ENCODE measurements at regions not wholly inside any gene's neighbourhood (a gene's known extent, or its start where the extent isn't known, plus 50 kb on each side); places are given as distances from the start of the nearest gene placed in this dataset.

DNA sequence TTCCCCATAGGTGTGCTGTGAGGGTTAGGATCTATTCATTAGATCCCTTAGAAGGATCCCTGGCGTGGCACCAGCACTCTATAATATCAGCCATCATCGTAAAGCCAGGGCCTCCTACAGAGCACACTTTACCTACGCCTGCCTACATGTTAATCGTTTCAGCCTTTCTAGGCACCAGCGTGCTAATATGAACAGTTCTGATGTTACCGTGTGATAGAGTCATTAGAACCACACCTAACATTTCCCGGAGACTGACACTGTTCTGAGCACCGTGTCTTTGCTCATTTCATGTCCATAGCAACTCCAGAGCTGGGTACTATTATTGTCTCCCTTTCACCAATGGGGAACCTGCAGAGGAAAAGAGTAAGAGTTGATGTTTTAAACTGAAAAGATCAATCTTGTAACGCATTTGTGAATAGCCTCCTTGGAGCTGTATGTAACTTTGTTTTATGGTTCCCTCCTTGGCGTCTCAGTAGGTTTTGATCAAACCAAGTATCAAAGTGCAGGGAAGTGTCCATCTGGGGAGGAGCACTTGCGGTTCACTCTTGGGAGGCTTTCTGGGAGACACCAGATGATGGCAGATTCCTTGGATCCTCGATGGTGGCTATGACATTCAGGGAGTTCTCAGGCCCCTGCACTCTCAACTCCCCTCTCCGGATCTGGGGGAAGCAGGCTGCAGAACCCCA is 73.8 kb upstream of the KCNG1 start:
- H3K4me1 ChIP-seq (ENCODE audit: control insufficient read depth, extremely low read depth, insufficient read depth, low read length), result no peaks in the 10 kb centered on the region
- H4K20me1 ChIP-seq (ENCODE audit: control insufficient read depth, extremely low read depth, insufficient read depth, low read length), result no peaks in the 10 kb centered on the region
- no peak overlapping the region for H2AFZ ChIP-seq (ENCODE audit: low read length)
- no peak overlapping the region for H3K4me2 ChIP-seq (ENCODE audit: extremely low read depth, insufficient read depth, low read length)
- H3K79me2 ChIP-seq (ENCODE audit: control insufficient read depth, insufficient read depth, low read length), result no peaks in the 10 kb centered on the region
- H3K4me3 ChIP-seq (replicated peaks in 1 of 4; ENCODE audit: control extremely low read depth in 1 of 4, insufficient read depth in 1 of 4, low read depth in 3 of 4, low read length in 4 of 4), result no peak overlapping the region
- peaks cover 14% of the 10 kb centered on the region for H3K27me3 ChIP-seq (ENCODE audit: control insufficient read depth, insufficient read depth, low read length)
- no peaks in the 10 kb centered on the region for H3K9me3 ChIP-seq (ENCODE audit: control insufficient read depth, insufficient read depth, low read depth, low read length)
- H3K36me3 ChIP-seq (ENCODE audit: control insufficient read depth, insufficient read depth, low read length), result no peaks in the 10 kb centered on the region
- no peak overlapping the region for H3K27ac ChIP-seq (ENCODE audit: insufficient read depth, low read length)
- no peak for DNase-seq (ENCODE audit: low read depth in 2 of 2)
- no peak for TF ChIP-seq CTCF (conservative IDR thresholded peaks at IDR 0.05 in 1 of 2, IDR thresholded peaks at IDR 0.05 in 1 of 2; ENCODE audit: low read depth in 1 of 2, low read length in 2 of 2)
- TF ChIP-seq EZH2 (IDR thresholded peaks at IDR 0.05; ENCODE audit: low read length, missing control alignments), result no peak
- no peak overlapping the region for H3K9ac ChIP-seq (ENCODE audit: insufficient read depth, low read length)

DNA sequence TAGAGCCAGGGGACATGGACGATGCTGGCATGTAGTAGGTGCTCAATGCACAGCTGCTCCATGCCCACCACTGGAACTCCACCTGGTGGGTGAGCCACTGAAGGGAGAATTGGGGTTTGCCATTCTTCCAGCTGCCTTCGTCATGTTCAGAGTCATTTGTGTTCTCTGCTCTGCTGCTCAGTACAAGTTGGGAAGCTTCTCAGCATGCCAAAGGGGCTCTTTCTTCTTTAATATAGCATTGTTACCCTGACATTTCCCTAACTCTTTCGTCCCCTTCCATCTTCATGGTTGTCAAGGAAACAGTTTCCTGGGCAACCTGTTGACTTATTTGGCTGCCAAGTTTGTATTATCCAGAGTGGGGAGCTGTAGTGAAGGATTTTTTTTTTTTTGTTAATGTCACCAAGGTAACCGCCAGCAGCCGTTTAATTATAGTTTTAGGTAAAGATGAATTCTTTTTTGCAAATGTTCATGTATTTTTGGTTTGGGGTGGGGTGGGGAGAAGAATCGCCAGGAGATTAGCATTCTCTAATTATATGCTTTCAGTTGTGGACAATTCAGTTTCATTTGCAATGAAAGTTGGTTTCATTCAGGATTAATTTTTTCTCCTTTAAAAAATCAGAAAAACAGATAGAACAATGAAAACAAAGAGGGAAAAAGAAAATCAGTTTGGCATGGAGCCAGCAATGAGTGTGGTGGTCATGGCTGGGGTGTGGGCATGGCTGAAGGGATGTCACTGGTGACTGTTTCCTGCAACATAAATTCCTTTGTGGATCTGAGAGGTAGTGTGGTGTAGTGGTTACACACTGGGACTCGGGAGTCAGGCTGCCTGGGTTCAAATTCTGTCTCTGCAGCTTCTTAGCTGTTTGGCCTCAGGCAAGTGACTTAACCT is 73.0 kb upstream of the KCNG1 start:
- Histone ChIP-seq H3K9ac (ENCODE audit: insufficient read depth, low read length) (no peak overlapping the region), H3K4me2 (ENCODE audit: extremely low read depth, insufficient read depth, low read length) (no peak overlapping the region), H3K36me3 (ENCODE audit: control insufficient read depth, insufficient read depth, low read length) (no peaks in the 10 kb centered on the region), H3K79me2 (ENCODE audit: control insufficient read depth, insufficient read depth, low read length) (no peaks in the 10 kb centered on the region), H3K27ac (ENCODE audit: insufficient read depth, low read length) (no peak overlapping the region), H3K27me3 (ENCODE audit: control insufficient read depth, insufficient read depth, low read length) (peaks cover 22% of the 10 kb centered on the region), H3K4me3 (replicated peaks in 1 of 4; ENCODE audit: control extremely low read depth in 1 of 4, insufficient read depth in 1 of 4, low read depth in 3 of 4, low read length in 4 of 4) (no peak overlapping the region), H2AFZ (ENCODE audit: low read length) (no peak overlapping the region), H4K20me1 (ENCODE audit: control insufficient read depth, extremely low read depth, insufficient read depth, low read length) (no peaks in the 10 kb centered on the region), H3K9me3 (ENCODE audit: control insufficient read depth, insufficient read depth, low read depth, low read length) (no peaks in the 10 kb centered on the region), H3K4me1 (ENCODE audit: control insufficient read depth, extremely low read depth, insufficient read depth, low read length) (no peaks in the 10 kb centered on the region)
- DNase-seq (ENCODE audit: low read depth in 2 of 2), result peak in 1 of 2 donors; percentile 13
- TF ChIP-seq EZH2 (IDR thresholded peaks at IDR 0.05; ENCODE audit: low read length, missing control alignments) (no peak), CTCF (conservative IDR thresholded peaks at IDR 0.05 in 1 of 2, IDR thresholded peaks at IDR 0.05 in 1 of 2; ENCODE audit: low read depth in 1 of 2, low read length in 2 of 2) (no peak)

- Histone ChIP-seq H3K79me2 (ENCODE audit: control insufficient read depth, insufficient read depth, low read length) (no peaks in the 10 kb centered on the region), H4K20me1 (ENCODE audit: control insufficient read depth, extremely low read depth, insufficient read depth, low read length) (no peaks in the 10 kb centered on the region), H3K9me3 (ENCODE audit: control insufficient read depth, insufficient read depth, low read depth, low read length) (no peaks in the 10 kb centered on the region), H2AFZ (ENCODE audit: low read length) (no peak overlapping the region), H3K27ac (ENCODE audit: insufficient read depth, low read length) (no peak overlapping the region), H3K36me3 (ENCODE audit: control insufficient read depth, insufficient read depth, low read length) (no peaks in the 10 kb centered on the region), H3K4me1 (ENCODE audit: control insufficient read depth, extremely low read depth, insufficient read depth, low read length) (no peaks in the 10 kb centered on the region), H3K27me3 (ENCODE audit: control insufficient read depth, insufficient read depth, low read length) (peaks cover 30% of the 10 kb centered on the region), H3K4me3 (replicated peaks in 1 of 4; ENCODE audit: control extremely low read depth in 1 of 4, insufficient read depth in 1 of 4, low read depth in 3 of 4, low read length in 4 of 4) (no peak overlapping the region), H3K4me2 (ENCODE audit: extremely low read depth, insufficient read depth, low read length) (no peak overlapping the region), H3K9ac (ENCODE audit: insufficient read depth, low read length) (no peak overlapping the region)
- TF ChIP-seq CTCF (conservative IDR thresholded peaks at IDR 0.05 in 1 of 2, IDR thresholded peaks at IDR 0.05 in 1 of 2; ENCODE audit: low read depth in 1 of 2, low read length in 2 of 2) (no peak), EZH2 (IDR thresholded peaks at IDR 0.05; ENCODE audit: low read length, missing control alignments) (no peak)
- peak in 1 of 2 donors; percentile 9 for DNase-seq (ENCODE audit: low read depth in 2 of 2)
Observed at GRCh38 chr20:51094221-51094620, 71.3 kb upstream of the KCNG1 start.

All from fibroblast of lung (primary cell).